HCT116 (cell line): ENCODE measurements at regions not wholly inside any gene's neighbourhood (a gene's known extent, or its start where the extent isn't known, plus 50 kb on each side); places are given as distances from the start of the nearest gene placed in this dataset.

Experiments used
- ATAC-seq: fragments of 200-7000 bp; cut with Tn5 transposase; 2 replicates; pipeline ENCODE4 v1.9.1; 2020; ENCODE audit warnings: mild to moderate bottlenecking, moderate library complexity
- BruUV-seq: library from RNA; stranded (reverse); fragments of 400-500 nt; replicated peaks from 2 replicates; lab custom pipeline; 2021; lab: Mats Ljungman, UMichigan
- CTCF ChIA-PET: fragments of 300-600 bp; sonication (Branson Sonifier 250); formaldehyde crosslinking; loops from one replicate; lab custom pipeline; 2021; ENCODE audit warnings: antibody characterized with exemption; lab: Charles Lee
- POLR2A ChIA-PET: fragments of 300-600, 350-600 bp; sonication (Branson Sonifier 250); formaldehyde crosslinking; loops from one replicate; lab custom pipeline; 2021; ENCODE audit warnings: antibody characterized with exemption; lab: Charles Lee
- RAD21 ChIA-PET, 2 experiments: fragments of 300-600 bp; sonication (Branson Sonifier 250); formaldehyde crosslinking; loops; one replicate each; lab custom pipeline; 2023; ENCODE audit warnings: low total read pairs in 2 of 2; ENCODE audit not compliant: uncharacterized antibody in 2 of 2, unreplicated experiment in 2 of 2, low non-redundant PET in 1 of 2; lab: Charles Lee
- DNase-seq: peaks from one replicate; pipeline ENCODE4 v3.0.0-alpha.2; 2010; ENCODE audit warnings: low read depth, low spot score
- H2AFZ ChIP-seq: fragments of 200-600 bp; shearing (Covaris generic), sonication (generic); 2 replicates; pipeline ENCODE4 v1.6.1; 2017; ENCODE audit warnings: low read depth, mixed run types, mixed read lengths, antibody characterized with exemption, low read length; ENCODE audit not compliant: poor library complexity, severe bottlenecking
- H3K27ac ChIP-seq: 2 replicates; pipeline ENCODE4 v1.5.1; 2012; ENCODE audit warnings: low read depth, low read length
- H3K27me3 ChIP-seq: fragments of 200-600 bp; sonication (generic); 2 replicates; pipeline ENCODE4 v1.6.1; 2016; ENCODE audit warnings: mixed run types, low read length, mixed read lengths; ENCODE audit not compliant: insufficient read depth
- H3K36me3 ChIP-seq, 2 experiments: fragments of 200-500 bp in 1 of 2; fragments of 200-600 bp in 1 of 2; sonication (Bioruptor generic) in 1 of 2; sonication (generic) in 1 of 2; 2 replicates each; pipeline versions ENCODE4 v1.5.1 to v1.6.1; 2014 to 2016; ENCODE audit warnings: low read length in 2 of 2, inconsistent platforms in 1 of 2, mixed read lengths in 1 of 2, mixed run types in 1 of 2; ENCODE audit not compliant: insufficient read depth in 2 of 2, control insufficient read depth in 1 of 2
- H3K4me1 ChIP-seq, 2 experiments: fragments of 200-600 bp in 1 of 2; sonication (generic) in 1 of 2; 2 replicates each; pipeline versions ENCODE4 v1.5.1 to v1.6.1; 2012 to 2017; ENCODE audit warnings: low read length in 2 of 2, inconsistent platforms in 1 of 2, mild to moderate bottlenecking in 1 of 2, mixed read lengths in 1 of 2, mixed run types in 1 of 2, moderate library complexity in 1 of 2; ENCODE audit not compliant: insufficient read depth in 2 of 2, control insufficient read depth in 1 of 2
- H3K4me2 ChIP-seq: fragments of 200-600 bp; sonication (generic); 2 replicates; pipeline ENCODE4 v1.6.1; 2017; ENCODE audit warnings: mixed run types, low read length, mixed read lengths
- H3K4me3 ChIP-seq, 2 experiments: fragments of 200-600 bp in 1 of 2; sonication (generic) in 1 of 2; replicated peaks in 1 of 2; 2 replicates each; pipeline ENCODE4 v1.5.1; 2011 to 2016; ENCODE audit warnings: low read length in 2 of 2, control low read depth in 1 of 2, low read depth in 1 of 2, mild to moderate bottlenecking in 1 of 2, mixed read lengths in 1 of 2, mixed run types in 1 of 2
- H3K79me2 ChIP-seq: fragments of 200-600 bp; sonication (generic); 2 replicates; pipeline ENCODE4 v1.6.1; 2017; ENCODE audit warnings: mild to moderate bottlenecking, mixed run types, low read length, moderate library complexity, mixed read lengths; ENCODE audit not compliant: insufficient read depth
- H3K9ac ChIP-seq: fragments of 200-600 bp; sonication (generic); 2 replicates; pipeline ENCODE4 v1.6.1; 2016; ENCODE audit warnings: low read length, mixed read lengths
- H3K9me2 ChIP-seq: fragments of 200-600 bp; sonication (generic), shearing (Covaris generic); 2 replicates; pipeline ENCODE4 v1.6.1; 2017; ENCODE audit warnings: mixed run types, mild to moderate bottlenecking, moderate library complexity; ENCODE audit not compliant: insufficient read depth
- H3K9me3 ChIP-seq, 2 experiments: fragments of 200-500 bp in 1 of 2; fragments of 200-600 bp in 1 of 2; sonication (Bioruptor generic) in 1 of 2; sonication (generic) in 1 of 2; 2 replicates each; pipeline ENCODE4 v1.6.1; 2014 to 2017; ENCODE audit warnings: low read length in 2 of 2, mixed read lengths in 2 of 2, inconsistent platforms in 1 of 2, low read depth in 1 of 2, mild to moderate bottlenecking in 1 of 2, mixed run types in 1 of 2, moderate library complexity in 1 of 2; ENCODE audit not compliant: control insufficient read depth in 1 of 2, insufficient read depth in 1 of 2
- H4K20me1 ChIP-seq: fragments of 200-600 bp; sonication (generic), shearing (Covaris generic); 2 replicates; pipeline ENCODE4 v1.6.1; 2017; ENCODE audit warnings: mixed run types, mild to moderate bottlenecking, moderate library complexity; ENCODE audit not compliant: insufficient read depth
- CEBPB ChIP-seq: IDR thresholded peaks from 2 replicates; pipeline ENCODE4 v1.6.1; 2012; ENCODE audit warnings: low read depth
- EGR1 ChIP-seq: IDR thresholded peaks from 2 replicates; pipeline ENCODE4 v1.6.1; 2012; ENCODE audit warnings: low read depth
- EZH2phosphoT487 ChIP-seq: fragments of 200-600 bp; IDR thresholded peaks from 2 replicates; pipeline ENCODE4 v1.6.1; 2018; ENCODE audit warnings: antibody characterized with exemption, borderline replicate concordance
- MAX ChIP-seq: IDR thresholded peaks from 2 replicates; pipeline ENCODE4 v1.6.1; 2012
- RAD21 ChIP-seq: IDR thresholded peaks from 2 replicates; pipeline ENCODE4 v1.6.1; 2012; ENCODE audit warnings: low read depth, mild to moderate bottlenecking
- SIN3A ChIP-seq: IDR thresholded peaks from 2 replicates; pipeline ENCODE4 v1.6.1; 2012; ENCODE audit warnings: low read depth
- SP1 ChIP-seq: IDR thresholded peaks from 2 replicates; pipeline ENCODE4 v1.6.1; 2012; ENCODE audit warnings: low read depth
- SRF ChIP-seq: IDR thresholded peaks from 2 replicates; pipeline ENCODE4 v1.6.1; 2012; ENCODE audit warnings: low read depth
- TCF7L2 ChIP-seq: IDR thresholded peaks from 2 replicates; pipeline ENCODE4 v1.7.0; 2011; ENCODE audit warnings: borderline replicate concordance, inconsistent platforms; ENCODE audit not compliant: insufficient read depth, insufficient read length; ENCODE audit errors: extremely low read depth
- ZBTB33 ChIP-seq: IDR thresholded peaks from 2 replicates; pipeline ENCODE4 v1.6.1; 2011; ENCODE audit warnings: mild to moderate bottlenecking, low read length, moderate library complexity; ENCODE audit not compliant: insufficient replicate concordance; ENCODE audit errors: extremely low read depth
- ZFX ChIP-seq: fragments of 450-650 bp; IDR thresholded peaks from 2 replicates; pipeline ENCODE4 v1.6.1; 2017
- intact Hi-C: fragments of 100-400 bp; cut with micrococcal nuclease; formaldehyde crosslinking; loops from 2 replicates; pipeline ENCODE4 v1.10.0; 2022
- TF ChIP-seq, protein P1 (sequence below): IDR thresholded peaks from 2 replicates; pipeline ENCODE4 v1.6.1; 2012

GRCh38 chr6:39997101-39997635 lies 62.9 kb upstream of the MOCS1 start:
- POLR2A ChIA-PET = no interaction called here
- no TSS peak for BruUV-seq
- Histone ChIP-seq H3K9me2 (no peaks in the 10 kb centered on the region), H3K4me2 (no peak overlapping the region), H2AFZ (no peak overlapping the region), H3K27me3 (no peaks in the 10 kb centered on the region), H3K36me3 (no peaks in the 10 kb centered on the region), H3K9ac (no peak overlapping the region), H3K27ac (no peak overlapping the region), H3K79me2 (no peaks in the 10 kb centered on the region), H3K4me3 (no peak overlapping the region), H3K4me1 (no peaks in the 10 kb centered on the region), H4K20me1 (no peaks in the 10 kb centered on the region), H3K9me3 (peaks cover 11 to 18% of the 10 kb centered on the region in 2 experiments; a peak in 2 of 4 replicates)
- RAD21 ChIA-PET = no interaction called here
- intact Hi-C loops = no loop called here
- DNase-seq = no peak
- no peak for ATAC-seq
- CTCF ChIA-PET = no interaction called here
- TF ChIP-seq ZBTB33 (no peak), SRF (no peak), TCF7L2 (no peak), RAD21 (no peak), EZH2phosphoT487 (no peak), MAX (no peak), CEBPB (no peak), SP1 (no peak), EGR1 (no peak), ZFX (no peak), SIN3A (no peak)
- TF ChIP-seq, protein P1, sequence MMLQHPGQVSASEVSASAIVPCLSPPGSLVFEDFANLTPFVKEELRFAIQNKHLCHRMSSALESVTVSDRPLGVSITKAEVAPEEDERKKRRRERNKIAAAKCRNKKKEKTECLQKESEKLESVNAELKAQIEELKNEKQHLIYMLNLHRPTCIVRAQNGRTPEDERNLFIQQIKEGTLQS = no peak
